H1 (cell line): ENCODE measurements at regions not wholly inside any gene's neighbourhood (a gene's known extent, or its start where the extent isn't known, plus 50 kb on each side); places are given as distances from the start of the nearest gene placed in this dataset.
"Not testable (repeated sequence)": the region's sequence is repeated elsewhere in the genome, so short reads cannot be mapped to it uniquely, and the experiment has no call there.

ENCODE experiments used
- CTCF ChIA-PET: fragments of 300-600 bp; sonication (Branson Sonifier 250); formaldehyde crosslinking; loops from one replicate; lab custom pipeline; 2021; ENCODE audit not compliant: partially characterized antibody; lab: Charles Lee
- POLR2A ChIA-PET: fragments of 300-600 bp; sonication (Branson Sonifier 250); formaldehyde crosslinking; loops from one replicate; lab custom pipeline; 2021; ENCODE audit warnings: inconsistent platforms; ENCODE audit not compliant: partially characterized antibody; lab: Charles Lee
- DNase-seq, 2 experiments: peaks; one replicate each; pipeline versions ENCODE4 v3.0.0 to v3.0.0-alpha.2; 2010 to 2022; ENCODE audit warnings: low spot score in 2 of 2, low read depth in 1 of 2, mixed read lengths in 1 of 2
- FAIRE-seq: peaks from 2 replicates; lab custom pipeline; 2011; peaks lifted over from hg19 to GRCh38; lab: Jason Lieb, UNC
- H2AFZ ChIP-seq: 2 replicates; pipeline ENCODE4 v1.8.1; 2012; ENCODE audit warnings: low read length, inconsistent platforms
- H2AK5ac ChIP-seq: 2 replicates; pipeline ENCODE4 v1.6.1; 2013; ENCODE audit warnings: low read depth, low read length
- H2BK120ac ChIP-seq: replicated peaks from 2 replicates; pipeline ENCODE3; 2013; ENCODE audit warnings: low read depth, low read length, inconsistent platforms
- H2BK12ac ChIP-seq: 2 replicates; pipeline ENCODE4 v1.6.1; 2013; ENCODE audit warnings: low read depth, low read length
- H2BK15ac ChIP-seq: 2 replicates; pipeline ENCODE4 v1.6.1; 2013; ENCODE audit warnings: low read length
- H2BK20ac ChIP-seq: 2 replicates; pipeline ENCODE4 v1.6.1; 2013; ENCODE audit warnings: low read length
- H2BK5ac ChIP-seq: 2 replicates; pipeline ENCODE4 v1.6.1; 2013; ENCODE audit warnings: low read depth, low read length
- H3K14ac ChIP-seq: 2 replicates; pipeline ENCODE4 v1.6.1; 2013; ENCODE audit warnings: inconsistent platforms; ENCODE audit not compliant: insufficient read length
- H3K18ac ChIP-seq: 2 replicates; pipeline ENCODE4 v1.6.1; 2013; ENCODE audit warnings: low read length; ENCODE audit errors: extremely low read depth
- H3K23ac ChIP-seq: 2 replicates; pipeline ENCODE4 v1.6.1; 2013; ENCODE audit warnings: inconsistent platforms; ENCODE audit not compliant: insufficient read length
- H3K23me2 ChIP-seq: 2 replicates; pipeline ENCODE4 v1.6.1; 2013; ENCODE audit warnings: low read depth, low read length
- H3K27ac ChIP-seq: 2 replicates; pipeline ENCODE4 v1.6.1; 2011; ENCODE audit warnings: low read depth, low read length, inconsistent platforms
- H3K27me3 ChIP-seq, 4 experiments: replicated peaks in 1 of 4; 1 replicate in 1 of 4; 2 replicates in 3 of 4; pipeline versions ENCODE4 v1.6.1 to v1.8.1; 2011 to 2013; ENCODE audit warnings: low read length in 3 of 4, mild to moderate bottlenecking in 3 of 4, inconsistent platforms in 2 of 4, mixed read lengths in 2 of 4, moderate library complexity in 1 of 4; ENCODE audit not compliant: control insufficient read depth in 3 of 4, insufficient read depth in 3 of 4; ENCODE audit errors: extremely low read depth in 1 of 4
- H3K36me3 ChIP-seq, 4 experiments: 2 replicates each; pipeline versions ENCODE4 v1.6.1 to v1.8.1; 2011 to 2013; ENCODE audit warnings: mild to moderate bottlenecking in 4 of 4, low read length in 3 of 4, moderate library complexity in 2 of 4, control low read depth in 1 of 4, inconsistent platforms in 1 of 4; ENCODE audit not compliant: insufficient read depth in 4 of 4, control insufficient read depth in 2 of 4
- H3K4ac ChIP-seq: replicated peaks from 2 replicates; pipeline ENCODE3; 2013; ENCODE audit warnings: low read length, low read depth, mixed read lengths, inconsistent platforms; ENCODE audit not compliant: insufficient read length
- H3K4me1 ChIP-seq, 4 experiments: replicated peaks in 1 of 4; 1 replicate in 1 of 4; 2 replicates in 3 of 4; pipeline versions ENCODE4 v1.6.1 to v1.8.1; 2011 to 2013; ENCODE audit warnings: low read length in 3 of 4, inconsistent platforms in 2 of 4, mixed read lengths in 1 of 4; ENCODE audit not compliant: insufficient read depth in 4 of 4, control insufficient read depth in 3 of 4
- H3K4me2 ChIP-seq, 2 experiments: 2 replicates each; pipeline versions ENCODE4 v1.6.1 to v1.8.1; 2011 to 2013; ENCODE audit warnings: low read depth in 2 of 2, low read length in 2 of 2, control low read depth in 1 of 2, inconsistent platforms in 1 of 2, mild to moderate bottlenecking in 1 of 2; ENCODE audit not compliant: insufficient read depth in 1 of 2
- H3K4me3 ChIP-seq, 4 experiments: fragments of 200-600, 300-600 bp in 1 of 4; sonication (generic), shearing (Covaris generic), sonication (Bioruptor Twin) in 1 of 4; 2 replicates each; pipeline versions ENCODE4 v1.5.1 to v1.8.1; 2011 to 2016; ENCODE audit warnings: low read length in 4 of 4, low read depth in 3 of 4, control low read depth in 2 of 4, inconsistent platforms in 2 of 4, mild to moderate bottlenecking in 2 of 4, mixed read lengths in 1 of 4, moderate library complexity in 1 of 4; ENCODE audit not compliant: insufficient read depth in 2 of 4; ENCODE audit errors: extremely low read depth in 1 of 4
- H3K56ac ChIP-seq: replicated peaks from 2 replicates; pipeline ENCODE3; 2013; ENCODE audit warnings: low read depth, mild to moderate bottlenecking, mixed read lengths, low read length, inconsistent platforms; ENCODE audit not compliant: insufficient read length
- H3K79me1 ChIP-seq: 2 replicates; pipeline ENCODE4 v1.6.1; 2013; ENCODE audit warnings: low read depth, low read length, control low read depth
- H3K79me2 ChIP-seq, 2 experiments: 2 replicates each; pipeline versions ENCODE4 v1.6.1 to v1.8.1; 2012 to 2013; ENCODE audit warnings: low read length in 2 of 2, mild to moderate bottlenecking in 2 of 2, inconsistent platforms in 1 of 2; ENCODE audit not compliant: insufficient read depth in 2 of 2, control insufficient read depth in 1 of 2
- H3K9ac ChIP-seq, 4 experiments: replicated peaks in 1 of 4; 1 replicate in 1 of 4; 2 replicates in 3 of 4; pipeline versions ENCODE4 v1.6.1 to v1.8.1; 2011 to 2013; ENCODE audit warnings: low read depth in 3 of 4, low read length in 3 of 4, control low read depth in 2 of 4, mild to moderate bottlenecking in 2 of 4, moderate library complexity in 2 of 4, inconsistent platforms in 1 of 4; ENCODE audit errors: extremely low read depth in 1 of 4
- H3K9me3 ChIP-seq, 2 experiments: 2 replicates each; pipeline versions ENCODE4 v1.6.1 to v1.8.1; 2012 to 2013; ENCODE audit warnings: mild to moderate bottlenecking in 2 of 2, moderate library complexity in 2 of 2, control low read depth in 1 of 2, inconsistent platforms in 1 of 2, low read depth in 1 of 2, low read length in 1 of 2, mixed read lengths in 1 of 2; ENCODE audit not compliant: insufficient read depth in 2 of 2
- H4K20me1 ChIP-seq, 2 experiments: replicated peaks in 1 of 2; 2 replicates each; pipeline versions ENCODE3 to v1.8.1; 2011 to 2013; ENCODE audit warnings: inconsistent platforms in 2 of 2, low read length in 2 of 2, mild to moderate bottlenecking in 1 of 2; ENCODE audit not compliant: insufficient read depth in 2 of 2, control insufficient read depth in 1 of 2
- H4K5ac ChIP-seq: 2 replicates; pipeline ENCODE4 v1.6.1; 2013; ENCODE audit warnings: low read length, low read depth, mixed read lengths, inconsistent platforms; ENCODE audit not compliant: insufficient read length
- H4K8ac ChIP-seq: 2 replicates; pipeline ENCODE4 v1.8.0; 2013; ENCODE audit warnings: mild to moderate bottlenecking, moderate library complexity, low read length, inconsistent platforms; ENCODE audit not compliant: insufficient read depth; ENCODE audit errors: extremely low read depth
- H4K91ac ChIP-seq: replicated peaks from 2 replicates; pipeline ENCODE3; 2013; ENCODE audit warnings: low read length, mixed read lengths, inconsistent platforms; ENCODE audit not compliant: insufficient read length
- KDM1A ChIP-seq: fragments of 200-600, 300-600 bp; sonication (generic); IDR thresholded peaks from 2 replicates; pipeline ENCODE4 v1.7.1; 2016; ENCODE audit warnings: mild to moderate bottlenecking, low read length, borderline replicate concordance

- H4K5ac ChIP-seq, DNase-seq, H4K8ac ChIP-seq, H2AK5ac ChIP-seq, H3K56ac ChIP-seq, H3K4me1 ChIP-seq, H3K18ac ChIP-seq, H2AFZ ChIP-seq, H4K91ac ChIP-seq, H2BK15ac ChIP-seq, H3K14ac ChIP-seq, H3K9me3 ChIP-seq, H2BK5ac ChIP-seq, H3K23ac ChIP-seq, H3K4me2 ChIP-seq, H3K4me3 ChIP-seq, H2BK20ac ChIP-seq, H3K4ac ChIP-seq, H3K27me3 ChIP-seq, H3K9ac ChIP-seq, POLR2A ChIA-PET, FAIRE-seq, H4K20me1 ChIP-seq, H3K36me3 ChIP-seq, H2BK12ac ChIP-seq, H2BK120ac ChIP-seq, H3K79me1 ChIP-seq, H3K23me2 ChIP-seq, H3K27ac ChIP-seq, H3K79me2 ChIP-seq: not testable (repeated sequence)
- CTCF ChIA-PET, result interaction anchor here (0.6 to 0.7 kb wide), 2 partner anchors 151 to 414 kb away, joined by 3 to 5 read pairs; no protein-coding TSS in a partner anchor
- 0 out of 2 replicates have a peak, but pooled peaks have one; percentile 37 for TF ChIP-seq KDM1A
Measured at GRCh38 chr5:92255605-92256004, 872.5 kb upstream of the ARRDC3 start.
